Renal cortex interstitium (tissue), 11 donors: ENCODE measurements at regions not wholly inside any gene's neighbourhood (a gene's known extent, or its start where the extent isn't known, plus 50 kb on each side); places are given as distances from the start of the nearest gene placed in this dataset.

ENCODE experiments used
- DNase-seq, 11 donors: peaks; one replicate each; pipeline ENCODE4 v3.0.0-alpha.2; 2013; ENCODE audit warnings: low read depth in 9 of 11, low spot score in 4 of 11; ENCODE audit errors: extremely low read depth in 1 of 11

DNA sequence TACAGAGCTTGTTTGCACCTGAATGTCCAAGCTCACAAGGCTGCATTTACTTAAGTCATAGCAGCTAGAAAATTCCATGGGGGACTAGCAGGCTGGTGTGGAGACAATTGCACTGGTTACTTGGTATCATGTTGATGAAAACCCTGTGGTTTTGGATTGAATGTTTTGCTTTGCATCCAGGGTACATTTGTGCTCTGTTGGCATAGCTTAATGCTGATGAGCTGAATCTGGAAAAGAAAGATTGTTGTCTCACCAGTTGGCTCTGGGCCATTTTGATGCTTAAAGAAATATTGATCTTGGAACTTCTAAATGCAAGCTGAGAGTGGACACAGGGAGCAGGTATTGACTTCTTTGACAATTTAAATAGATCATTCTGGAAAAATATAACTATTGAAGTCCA, 122.5 kb upstream of the MBL2 start:
- no peak for DNase-seq

DNA sequence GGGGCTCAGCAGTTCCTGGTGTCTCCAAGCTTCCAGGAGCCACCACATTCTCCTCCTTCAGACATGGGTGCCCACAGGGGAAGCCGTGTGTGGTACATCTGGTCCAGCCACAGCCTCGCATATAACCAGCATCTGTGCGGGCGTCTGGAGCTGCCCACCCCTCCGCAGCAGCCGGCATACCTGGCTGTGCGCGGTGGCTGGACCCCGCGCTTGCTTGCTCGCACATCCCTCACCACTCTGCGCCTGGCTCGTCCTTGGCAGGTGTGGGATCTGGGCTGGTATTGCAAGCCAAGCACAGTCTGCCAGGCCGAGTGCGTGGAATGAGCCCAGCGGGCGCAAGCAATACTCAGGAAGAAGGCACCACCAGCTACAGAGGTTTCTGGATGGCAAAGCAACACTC, 117.7 kb upstream of the MBL2 start:
- no peak for DNase-seq

DNA sequence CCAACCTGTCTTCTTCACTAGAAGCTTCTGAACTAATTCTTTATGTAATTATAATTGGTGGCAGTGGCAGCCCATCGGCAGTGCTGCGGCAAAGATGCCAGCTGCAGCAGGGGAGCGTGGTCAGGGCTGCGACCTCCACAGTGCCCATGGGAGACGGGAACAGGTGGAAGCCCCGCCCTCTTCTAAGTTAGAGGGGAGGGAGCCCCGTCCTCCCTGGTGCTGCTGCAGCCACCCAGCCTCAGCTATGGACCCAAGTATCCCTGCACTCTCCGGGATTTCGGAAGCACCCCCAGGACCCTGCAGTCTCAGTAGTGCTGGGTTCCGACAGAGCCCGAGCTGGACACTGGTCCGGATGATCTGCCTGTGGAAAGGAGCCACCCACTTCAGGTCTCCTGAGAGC, 117.0 kb upstream of the MBL2 start:
- no peak for DNase-seq

- peak; percentile 48 to 77 (median 68) for DNase-seq
Measured at GRCh38 chr10:52883996-52884871, 111.7 kb upstream of the MBL2 start.

DNA sequence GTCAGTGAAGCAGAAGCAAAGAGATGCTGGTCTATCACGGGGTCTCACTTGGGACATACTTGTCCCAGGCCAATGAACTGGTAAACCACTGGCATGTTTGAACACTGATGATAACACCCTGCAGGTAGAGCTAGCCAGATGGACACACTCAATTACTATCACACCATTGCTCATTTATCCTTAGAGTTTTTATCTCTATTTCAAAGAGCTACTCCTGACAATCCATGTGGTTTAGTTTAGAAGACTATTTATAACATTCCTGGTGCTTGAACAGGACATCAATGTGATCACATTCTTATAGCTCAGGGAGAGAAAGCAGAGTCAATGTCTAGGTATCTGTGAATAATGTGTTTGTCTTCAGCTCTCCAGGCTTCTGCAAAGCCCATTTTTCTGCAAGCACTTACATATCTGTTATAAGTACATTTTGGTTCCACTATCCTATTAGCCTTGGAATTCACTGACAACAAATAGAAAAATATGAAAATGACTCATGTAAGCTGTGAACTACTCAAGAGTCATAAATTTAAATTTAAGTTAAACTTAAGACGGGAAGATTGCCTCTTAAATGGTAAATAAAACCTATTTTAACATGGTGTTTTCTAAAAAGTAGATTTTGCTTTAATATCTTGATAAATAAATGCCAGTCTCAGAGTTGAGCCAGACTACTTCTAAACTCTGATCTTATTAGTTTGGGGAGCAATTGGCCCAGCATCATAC, 106.7 kb upstream of the MBL2 start:
- no peak for DNase-seq

DNA sequence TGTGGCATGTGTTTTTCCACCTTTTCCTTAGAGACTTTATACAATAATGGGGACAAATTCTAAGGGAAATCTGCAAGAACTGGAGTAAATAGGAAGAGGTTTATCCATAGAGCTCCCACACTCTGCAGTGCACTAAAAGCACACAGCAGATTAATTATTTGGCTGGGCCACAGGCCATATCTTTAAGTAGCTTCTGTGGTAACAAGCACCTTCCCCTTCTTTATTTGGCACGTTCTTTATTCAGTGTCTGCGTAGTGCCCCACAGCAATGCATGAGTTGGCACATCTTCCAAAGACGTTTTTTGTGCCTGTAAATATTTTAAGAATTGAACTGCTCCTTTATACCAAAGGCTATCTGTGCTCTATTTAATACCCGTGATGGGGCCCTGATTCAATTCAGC, 104.9 kb upstream of the MBL2 start:
- no peak for DNase-seq

- DNase-seq, result no peak
Measured at GRCh38 chr10:52875336-52875735, 102.8 kb upstream of the MBL2 start.

DNA sequence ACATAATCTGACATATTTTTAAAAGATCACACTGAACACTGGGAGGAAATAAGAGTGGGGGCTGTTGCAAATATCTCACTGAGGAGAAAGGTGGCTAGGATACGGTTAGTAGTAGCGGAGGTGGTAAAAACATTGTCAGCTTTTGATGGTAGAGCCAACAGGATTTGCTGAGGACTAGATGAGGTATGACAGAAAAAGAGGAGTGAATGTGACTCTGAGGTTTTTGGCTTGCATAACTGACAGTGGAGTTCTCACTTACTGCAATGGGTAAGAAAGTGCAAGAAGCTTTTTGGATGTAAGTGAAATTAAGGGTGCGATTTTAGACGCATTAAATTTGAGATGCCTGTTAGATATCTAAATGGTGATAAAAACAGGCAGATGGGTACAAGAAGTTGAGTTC, 102.0 kb upstream of the MBL2 start:
- no peak for DNase-seq

DNA sequence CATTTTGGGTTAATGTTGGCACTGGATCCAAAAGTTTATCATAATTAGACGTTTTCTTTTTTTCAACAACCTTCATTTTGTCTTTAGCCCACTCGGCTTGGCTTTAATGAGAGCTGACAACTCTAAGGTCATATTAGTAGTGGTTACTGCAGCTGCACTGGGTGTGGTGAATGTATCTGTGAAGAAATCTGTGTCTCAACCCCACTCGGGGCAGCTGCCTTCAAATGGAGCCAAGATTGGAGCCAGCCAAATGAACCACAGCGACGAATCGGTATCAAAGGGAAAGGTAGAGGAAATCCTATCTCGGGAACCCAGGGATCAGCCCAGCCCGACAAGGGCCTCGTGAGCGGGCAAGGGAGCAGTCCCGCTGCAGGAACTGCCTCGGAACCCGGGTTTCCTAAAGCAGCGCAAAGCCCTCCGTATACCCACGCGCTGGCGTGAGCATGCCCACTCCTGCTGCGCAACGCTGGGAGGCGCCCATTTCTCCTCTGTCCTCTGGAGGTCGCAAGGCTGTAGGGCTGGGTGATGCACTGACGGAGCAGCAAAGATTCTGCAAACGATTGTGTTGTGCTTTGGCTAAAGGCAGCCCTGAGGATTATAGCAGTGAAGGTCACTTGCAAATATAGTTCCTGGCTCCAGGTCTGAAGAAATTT, 98.7 kb upstream of the MBL2 start:
- no peak for DNase-seq

DNA sequence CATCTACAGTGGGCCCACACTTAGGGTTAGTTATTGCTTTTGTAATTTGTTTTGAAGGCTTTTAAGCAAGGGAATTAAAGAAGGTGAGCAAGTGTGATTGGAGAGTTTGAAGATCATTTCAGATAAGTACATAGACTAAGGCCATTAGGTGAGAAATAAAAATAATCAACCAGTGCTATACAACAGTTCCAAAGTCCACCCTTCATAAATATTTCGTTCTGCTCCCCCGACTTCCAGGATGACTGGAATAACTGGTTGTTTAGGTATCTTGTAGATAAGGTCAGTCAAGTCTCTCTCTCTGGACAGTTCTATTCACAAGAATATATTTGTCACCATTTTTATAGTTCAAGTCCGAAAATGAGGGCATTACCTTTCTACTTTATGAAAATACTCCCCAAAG, 98.0 kb upstream of the MBL2 start:
- DNase-seq, result no peak

DNA sequence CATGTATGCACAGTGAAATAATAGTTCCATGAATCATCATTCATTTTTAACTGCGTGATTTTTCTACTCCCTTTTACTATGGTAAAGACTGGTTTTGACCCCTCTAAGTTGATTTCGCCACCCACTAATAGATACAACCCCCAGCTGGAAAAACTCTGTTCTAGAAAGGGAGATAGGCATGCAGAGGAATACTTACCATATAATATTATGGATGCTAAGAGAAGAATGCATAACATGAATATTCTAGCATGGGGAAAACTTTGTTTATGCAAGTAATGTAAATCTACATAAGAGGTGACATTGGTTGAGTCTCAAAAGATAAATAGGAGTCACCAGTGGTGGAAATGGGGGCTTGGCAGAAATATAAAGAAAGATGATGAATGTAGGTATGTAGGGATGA, 97.3 kb upstream of the MBL2 start:
- DNase-seq, result no peak

- no peak for DNase-seq
Measured at GRCh38 chr10:52865213-52865612, 92.6 kb upstream of the MBL2 start.

GRCh38 chr10:52864201-52865106, 91.9 kb upstream of the MBL2 start:
- peak in 2 of 11 donors; percentile 4 for DNase-seq

- DNase-seq, result no peak
Measured at GRCh38 chr10:52858722-52859121, 86.1 kb upstream of the MBL2 start.

DNA sequence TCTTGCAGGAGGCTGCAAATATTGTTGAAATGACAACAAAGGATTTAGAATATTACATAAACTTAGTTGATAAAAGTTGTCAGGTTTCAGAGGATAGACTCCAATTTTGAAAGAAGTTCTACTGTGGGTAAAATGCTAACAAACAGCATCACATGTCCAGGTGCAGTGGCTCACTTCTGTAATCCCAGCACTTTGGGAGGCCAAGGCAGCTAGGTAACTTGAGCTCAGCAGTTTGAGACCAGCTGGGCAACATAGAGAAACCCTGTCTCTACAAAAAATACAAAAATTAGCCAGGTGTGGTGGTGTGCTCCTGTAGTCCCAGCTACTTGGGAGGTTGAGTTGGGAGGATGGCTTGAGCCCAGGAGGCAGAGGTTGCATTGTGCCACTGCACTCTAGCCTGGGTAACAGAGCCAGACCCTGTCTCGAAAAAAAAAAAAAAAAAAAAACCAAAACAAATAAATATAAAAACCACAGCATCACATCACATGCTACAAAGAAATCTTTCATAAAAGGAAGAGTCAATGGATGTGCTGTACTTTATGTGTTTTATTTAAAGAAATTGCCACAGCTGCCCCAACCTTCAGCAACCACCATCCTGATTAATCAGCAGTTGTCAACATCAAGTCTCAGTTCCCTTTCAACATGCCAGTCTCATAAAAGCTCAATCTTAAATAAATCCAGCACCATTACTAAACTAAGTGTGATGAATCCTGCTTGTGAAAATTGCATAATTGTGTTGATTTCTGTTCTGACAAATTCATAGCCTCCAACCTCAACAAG, 83.2 kb upstream of the MBL2 start:
- DNase-seq, result no peak

GRCh38 chr10:52853704-52854103, 81.1 kb upstream of the MBL2 start:
- no peak for DNase-seq

DNA sequence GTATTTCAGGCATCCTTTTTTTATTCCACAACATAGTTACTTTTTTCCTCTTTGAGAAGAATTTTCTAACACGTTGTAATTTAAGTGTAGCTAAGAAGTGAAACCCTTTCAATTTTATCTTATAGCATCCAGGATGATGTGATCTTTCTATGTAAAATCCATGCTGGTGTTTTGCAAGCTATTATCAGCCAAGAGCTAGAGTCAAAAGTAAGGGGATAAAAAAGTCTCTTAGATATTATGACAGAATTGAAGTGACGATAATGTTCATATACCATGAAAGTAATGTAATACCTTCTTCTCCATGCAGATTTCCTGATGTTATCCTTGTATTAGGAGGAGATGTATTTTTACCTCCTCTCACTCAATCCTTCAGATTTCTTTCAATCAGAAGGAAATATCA, 64.2 kb upstream of the MBL2 start:
- no peak for DNase-seq
